ENCODE measurements at regions not wholly inside any gene's neighbourhood (a gene's known extent, or its start where the extent isn't known, plus 50 kb on each side); places are given as distances from the start of the nearest gene placed in this dataset.

- TF ChIP-seq CTCF (IDR thresholded peaks at IDR 0.05; ENCODE audit: low read depth, low read length) = no peak
- TF ChIP-seq EZH2phosphoT487 (IDR thresholded peaks at IDR 0.05; ENCODE audit: low read depth) = no peak
Observed at GRCh38 chr1:189253601-189254350, 1223.9 kb downstream of the BRINP3 start.

All from OCI-LY3 (cell line).